ENCODE measurements at regions not wholly inside any gene's neighbourhood (a gene's known extent, or its start where the extent isn't known, plus 50 kb on each side); places are given as distances from the start of the nearest gene placed in this dataset.
"Not testable (repeated sequence)": the region's sequence is repeated elsewhere in the genome, so short reads cannot be mapped to it uniquely, and the experiment has no call there.

- H3K27ac ChIP-seq = no peak overlapping the region
- intact Hi-C loops (cut with DNase I) = no loop called here
- no peaks in the 10 kb centered on the region for H3K36me3 ChIP-seq
- H3K4me3 ChIP-seq = no peak overlapping the region
- no peaks in the 10 kb centered on the region for H3K27me3 ChIP-seq
- ATAC-seq (no peak), DNase-seq (no peak)
- H3K4me1 ChIP-seq = no peaks in the 10 kb centered on the region
- no peak for TF ChIP-seq CTCF (IDR thresholded peaks at IDR 0.05)
- H3K9me3 ChIP-seq = no peaks in the 10 kb centered on the region
These were observed 630.7 kb upstream of the ACO1 start for GRCh38 chr9:31753756-31754155.

- Histone ChIP-seq H3K9me3 (no peaks in the 10 kb centered on the region), H3K27me3 (no peaks in the 10 kb centered on the region), H3K36me3 (no peaks in the 10 kb centered on the region), H3K4me3 (no peak overlapping the region), H3K4me1 (no peaks in the 10 kb centered on the region), H3K27ac (no peak overlapping the region)
- ATAC-seq (no peak), DNase-seq (no peak)
- TF ChIP-seq CTCF (IDR thresholded peaks at IDR 0.05) = no peak
- intact Hi-C loops (cut with DNase I) = no loop called here
These were observed 624.7 kb upstream of the ACO1 start for GRCh38 chr9:31759703-31760102.

- H3K27ac ChIP-seq; DNase-seq; H3K4me3 ChIP-seq; H3K27me3 ChIP-seq; H3K9me3 ChIP-seq; H3K36me3 ChIP-seq; ATAC-seq; intact Hi-C loops (cut with DNase I); H3K4me1 ChIP-seq: not testable (repeated sequence)
These were observed 610.4 kb upstream of the ACO1 start for GRCh38 chr9:31774021-31774420.

- intact Hi-C loops (cut with DNase I) = no loop called here
- no peaks in the 10 kb centered on the region for H3K27me3 ChIP-seq
- H3K4me1 ChIP-seq = no peaks in the 10 kb centered on the region
- no peaks in the 10 kb centered on the region for H3K9me3 ChIP-seq
- ATAC-seq = no peak
- H3K27ac ChIP-seq = no peak overlapping the region
- no peak for TF ChIP-seq CTCF (IDR thresholded peaks at IDR 0.05)
- no peaks in the 10 kb centered on the region for H3K36me3 ChIP-seq
- H3K4me3 ChIP-seq = no peak overlapping the region
- no peak for DNase-seq
These were observed 609.9 kb upstream of the ACO1 start for GRCh38 chr9:31774571-31774970.

- no peak for DNase-seq
These were observed 608.0 kb upstream of the ACO1 start for GRCh38 chr9:31776471-31776870.

GRCh38 chr9:31783491-31783890 lies 601.0 kb upstream of the ACO1 start:
- TF ChIP-seq CTCF (IDR thresholded peaks at IDR 0.05) = no peak
- intact Hi-C loops (cut with DNase I) = no loop called here

More at GRCh38 chr9:31776471-31776870, 608.0 kb upstream of the ACO1 start:
- no peak for TF ChIP-seq CTCF (IDR thresholded peaks at IDR 0.05)
- no peaks in the 10 kb centered on the region for H3K36me3 ChIP-seq
- H3K9me3 ChIP-seq = no peaks in the 10 kb centered on the region
- ATAC-seq = no peak
- H3K27ac ChIP-seq = no peak overlapping the region
- no peaks in the 10 kb centered on the region for H3K27me3 ChIP-seq
- intact Hi-C loops (cut with DNase I) = no loop called here
- no peaks in the 10 kb centered on the region for H3K4me1 ChIP-seq
- H3K4me3 ChIP-seq = no peak overlapping the region

More at GRCh38 chr9:31783491-31783890, 601.0 kb upstream of the ACO1 start:
- Histone ChIP-seq H3K4me1 (no peaks in the 10 kb centered on the region), H3K9me3 (no peaks in the 10 kb centered on the region), H3K4me3 (no peak overlapping the region), H3K27me3 (no peaks in the 10 kb centered on the region), H3K27ac (no peak overlapping the region), H3K36me3 (no peaks in the 10 kb centered on the region)
- ATAC-seq (no peak), DNase-seq (no peak)
